HEK293 (cell line): ENCODE measurements at regions not wholly inside any gene's neighbourhood (a gene's known extent, or its start where the extent isn't known, plus 50 kb on each side); places are given as distances from the start of the nearest gene placed in this dataset.

Experiments used
- CTCF ChIA-PET: fragments of 350-600 bp; formaldehyde crosslinking; extraction: SDS; loops from one replicate; lab custom pipeline; 2021; ENCODE audit warnings: antibody characterized with exemption; lab: Yijun Ruan, JAX
- POLR2A ChIA-PET: fragments of 300-600 bp; formaldehyde crosslinking; extraction: SDS; loops from one replicate; lab custom pipeline; 2020; ENCODE audit warnings: antibody characterized with exemption, inconsistent platforms; lab: Yijun Ruan, JAX
- H3K27ac ChIP-seq: fragments of 200-500 bp; sonication (Bioruptor generic); 2 replicates; pipeline ENCODE4 v1.5.1; 2014; ENCODE audit warnings: low read depth, low read length, control low read depth, inconsistent platforms; ENCODE audit errors: extremely low read depth
- H3K36me3 ChIP-seq, 2 experiments: fragments of 200-500 bp in 1 of 2; sonication (Bioruptor generic) in 1 of 2; 1 replicate in 1 of 2; 2 replicates in 1 of 2; pipeline ENCODE4 v1.5.1; 2014 to 2017; ENCODE audit warnings: inconsistent platforms in 2 of 2, low read length in 2 of 2; ENCODE audit not compliant: control insufficient read depth in 2 of 2, insufficient read depth in 1 of 2
- H3K4me1 ChIP-seq: fragments of 200-500 bp; sonication (Bioruptor generic); 2 replicates; pipeline ENCODE4 v1.5.1; 2014; ENCODE audit warnings: mild to moderate bottlenecking, low read length, inconsistent platforms; ENCODE audit not compliant: control insufficient read depth, insufficient read depth
- H3K4me3 ChIP-seq: 2 replicates; pipeline ENCODE4 v1.5.1; 2011; ENCODE audit warnings: low read depth, mild to moderate bottlenecking, control low read depth, low read length, moderate library complexity
- H3K9me3 ChIP-seq: fragments of 200-500 bp; sonication (Bioruptor generic); 2 replicates; pipeline ENCODE4 v1.5.1; 2014; ENCODE audit warnings: low read depth, low read length, inconsistent platforms; ENCODE audit not compliant: control insufficient read depth, insufficient read depth
- HOXA7 ChIP-seq: sonication (generic); formaldehyde crosslinking; IDR thresholded peaks from 2 replicates; pipeline ENCODE4 v1.8.1; 2022; ENCODE audit warnings: missing genetic modification reagents, borderline replicate concordance
- PRDM6 ChIP-seq: fragments of 450-650 bp; formaldehyde crosslinking; IDR thresholded peaks from 2 replicates; pipeline ENCODE4 v1.5.1; 2017; ENCODE audit warnings: missing biosample characterization, missing genetic modification characterization
- ZBTB7A ChIP-seq: fragments of 450-650 bp; formaldehyde crosslinking; IDR thresholded peaks from 2 replicates; pipeline ENCODE4 v1.5.1; 2016; ENCODE audit warnings: low read depth, missing biosample characterization, missing genetic modification characterization
- ZNF114 ChIP-seq: fragments of 450-650 bp; formaldehyde crosslinking; IDR thresholded peaks from 2 replicates; pipeline ENCODE4 v1.5.0; 2017; ENCODE audit warnings: missing biosample characterization, missing genetic modification characterization
- ZNF132 ChIP-seq: fragments of 450-650 bp; formaldehyde crosslinking; IDR thresholded peaks from 2 replicates; pipeline ENCODE4 v1.5.1; 2017; ENCODE audit warnings: missing biosample characterization, missing genetic modification characterization, borderline replicate concordance
- ZNF140 ChIP-seq: fragments of 450-650 bp; formaldehyde crosslinking; IDR thresholded peaks from 2 replicates; pipeline ENCODE4 v1.5.1; 2016; ENCODE audit warnings: missing biosample characterization, missing genetic modification characterization
- ZNF239 ChIP-seq: fragments of 450-650 bp; formaldehyde crosslinking; IDR thresholded peaks from 2 replicates; pipeline ENCODE4 v1.5.1; 2016; ENCODE audit warnings: missing biosample characterization, missing genetic modification characterization
- ZNF248 ChIP-seq: fragments of 450-650 bp; formaldehyde crosslinking; IDR thresholded peaks from 2 replicates; pipeline ENCODE4 v1.5.1; 2017; ENCODE audit warnings: missing biosample characterization, missing genetic modification characterization
- ZNF292 ChIP-seq: fragments of 450-650 bp; formaldehyde crosslinking; IDR thresholded peaks from 2 replicates; pipeline ENCODE4 v1.5.1; 2016; ENCODE audit warnings: low read depth, missing biosample characterization, missing genetic modification characterization, borderline replicate concordance
- ZNF324 ChIP-seq: fragments of 450-650 bp; formaldehyde crosslinking; IDR thresholded peaks from 2 replicates; pipeline ENCODE4 v1.5.1; 2016; ENCODE audit warnings: missing biosample characterization, missing genetic modification characterization
- ZNF335 ChIP-seq: fragments of 450-650 bp; formaldehyde crosslinking; conservative IDR thresholded peaks from 2 replicates; pipeline ENCODE4 v1.5.1; 2016; ENCODE audit warnings: missing biosample characterization, missing genetic modification characterization
- ZNF423 ChIP-seq: fragments of 450-650 bp; formaldehyde crosslinking; IDR thresholded peaks from 2 replicates; pipeline ENCODE4 v1.5.1; 2016; ENCODE audit warnings: missing biosample characterization, missing genetic modification characterization
- ZNF555 ChIP-seq: fragments of 450-650 bp; formaldehyde crosslinking; conservative IDR thresholded peaks from 2 replicates; pipeline ENCODE4 v1.5.1; 2017; ENCODE audit warnings: missing biosample characterization, mild to moderate bottlenecking, missing genetic modification characterization, inconsistent platforms
- ZNF654 ChIP-seq: fragments of 450-650 bp; formaldehyde crosslinking; IDR thresholded peaks from 2 replicates; pipeline ENCODE4 v1.5.1; 2016; ENCODE audit warnings: low read depth, missing biosample characterization, missing genetic modification characterization
- ZNF701 ChIP-seq: fragments of 450-650 bp; formaldehyde crosslinking; IDR thresholded peaks from 2 replicates; pipeline ENCODE4 v1.5.1; 2016; ENCODE audit warnings: missing biosample characterization, missing genetic modification characterization
- ZNF830 ChIP-seq: fragments of 450-650 bp; IDR thresholded peaks from 2 replicates; pipeline ENCODE4 v1.5.0; 2018; ENCODE audit warnings: missing biosample characterization, missing genetic modification characterization, low read depth, mild to moderate bottlenecking, moderate library complexity
- ZXDB ChIP-seq: fragments of 450-650 bp; formaldehyde crosslinking; IDR thresholded peaks from 2 replicates; pipeline ENCODE4 v1.5.1; 2016; ENCODE audit warnings: missing biosample characterization, missing genetic modification characterization
- TF ChIP-seq, protein P1 (sequence below): fragments of 450-650 bp; formaldehyde crosslinking; IDR thresholded peaks from 2 replicates; pipeline ENCODE4 v1.5.1; 2016; ENCODE audit warnings: missing biosample characterization, missing genetic modification characterization, borderline replicate concordance
- TF ChIP-seq, protein P2 (sequence below): fragments of 450-650 bp; formaldehyde crosslinking; IDR thresholded peaks from 2 replicates; pipeline ENCODE4 v1.5.1; 2016; ENCODE audit warnings: missing biosample characterization, missing genetic modification characterization
- TF ChIP-seq, protein P3 (sequence below): fragments of 450-650 bp; formaldehyde crosslinking; IDR thresholded peaks from 2 replicates; pipeline ENCODE4 v1.5.1; 2016; ENCODE audit warnings: missing biosample characterization, missing genetic modification characterization
- TF ChIP-seq, protein P4 (sequence below): fragments of 450-650 bp; formaldehyde crosslinking; conservative IDR thresholded peaks from 2 replicates; pipeline ENCODE4 v1.5.1; 2016; ENCODE audit warnings: low read depth, missing biosample characterization, missing genetic modification characterization

DNA sequence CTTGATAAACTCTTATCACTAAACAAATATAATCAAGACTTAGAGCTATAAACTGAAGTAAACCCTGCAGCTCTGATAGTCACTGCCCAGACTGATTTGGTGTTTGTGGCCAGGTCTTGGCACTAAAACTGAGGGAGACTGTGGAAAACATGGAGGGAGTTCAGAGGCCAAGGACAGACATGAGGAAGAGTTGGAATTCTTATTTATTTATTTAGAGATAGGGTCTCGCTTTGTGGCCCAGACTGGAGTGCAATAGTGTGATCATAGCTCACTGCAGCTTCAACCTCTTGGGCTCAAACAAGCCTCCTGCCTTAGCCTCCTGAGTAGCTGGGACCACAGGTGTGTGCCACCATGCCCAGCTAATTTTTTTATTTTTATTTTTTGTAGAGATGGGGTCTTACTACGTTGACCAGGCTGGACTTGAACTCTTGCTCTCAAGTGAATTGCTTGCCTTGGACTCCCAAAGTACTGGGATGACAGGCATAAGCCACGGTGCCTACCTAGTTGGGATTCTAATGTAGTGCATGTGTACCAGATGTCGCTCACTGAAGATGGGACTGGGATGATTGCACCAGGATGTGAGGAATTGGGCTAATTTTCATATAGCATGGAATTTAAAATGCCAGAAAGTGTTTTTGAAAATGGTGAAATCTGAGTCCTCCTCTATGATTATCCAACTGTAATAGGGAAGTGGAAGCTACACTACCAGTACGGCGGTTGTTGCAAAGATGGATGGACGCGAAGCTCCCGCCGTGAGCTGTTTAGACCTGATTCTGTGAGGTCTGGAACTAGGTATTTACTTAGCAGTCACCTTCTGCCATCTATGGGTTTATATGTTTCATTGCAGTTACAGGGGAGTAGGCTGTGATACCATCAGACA, 52.7 kb upstream of the CTLA4 start (continued):
- TF ChIP-seq, protein P1, sequence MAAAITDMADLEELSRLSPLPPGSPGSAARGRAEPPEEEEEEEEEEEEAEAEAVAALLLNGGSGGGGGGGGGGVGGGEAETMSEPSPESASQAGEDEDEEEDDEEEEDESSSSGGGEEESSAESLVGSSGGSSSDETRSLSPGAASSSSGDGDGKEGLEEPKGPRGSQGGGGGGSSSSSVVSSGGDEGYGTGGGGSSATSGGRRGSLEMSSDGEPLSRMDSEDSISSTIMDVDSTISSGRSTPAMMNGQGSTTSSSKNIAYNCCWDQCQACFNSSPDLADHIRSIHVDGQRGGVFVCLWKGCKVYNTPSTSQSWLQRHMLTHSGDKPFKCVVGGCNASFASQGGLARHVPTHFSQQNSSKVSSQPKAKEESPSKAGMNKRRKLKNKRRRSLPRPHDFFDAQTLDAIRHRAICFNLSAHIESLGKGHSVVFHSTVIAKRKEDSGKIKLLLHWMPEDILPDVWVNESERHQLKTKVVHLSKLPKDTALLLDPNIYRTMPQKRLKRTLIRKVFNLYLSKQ (tag by site-specific recombination): no peak
- TF ChIP-seq ZNF654 (tag by site-specific recombination): peak; percentile 87
- TF ChIP-seq, protein P2, sequence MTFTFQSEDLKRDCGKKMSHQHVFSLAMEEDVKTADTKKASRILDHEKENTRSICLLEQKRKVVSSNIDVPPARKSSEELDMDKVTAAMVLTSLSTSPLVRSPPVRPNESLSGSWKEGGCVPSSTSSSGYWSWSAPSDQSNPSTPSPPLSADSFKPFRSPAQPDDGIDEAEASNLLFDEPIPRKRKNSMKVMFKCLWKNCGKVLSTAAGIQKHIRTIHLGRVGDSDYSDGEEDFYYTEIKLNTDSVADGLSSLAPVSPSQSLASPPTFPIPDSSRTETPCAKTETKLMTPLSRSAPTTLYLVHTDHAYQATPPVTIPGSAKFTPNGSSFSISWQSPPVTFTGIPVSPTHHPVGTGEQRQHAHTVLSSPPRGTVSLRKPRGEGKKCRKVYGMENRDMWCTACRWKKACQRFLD (tag by site-specific recombination): no peak

DNA sequence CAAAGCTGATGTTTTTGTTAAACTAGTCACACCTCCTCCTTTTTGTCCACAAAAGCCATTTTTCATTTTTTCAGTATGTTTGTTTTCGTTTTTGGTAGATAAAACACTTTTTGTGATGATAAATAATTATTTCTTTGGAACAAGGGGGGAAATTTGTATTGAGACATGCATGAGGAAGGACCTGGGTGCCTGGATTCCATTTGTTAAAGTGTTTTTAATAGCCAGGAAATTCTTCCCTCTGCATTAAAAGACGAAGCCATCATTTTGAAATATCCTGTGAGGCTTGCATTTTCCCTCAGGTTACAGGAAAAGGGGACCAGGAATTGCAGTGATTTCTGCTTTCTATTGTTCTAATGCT, 52.1 kb upstream of the CTLA4 start:
- H3K4me3 ChIP-seq: no peak overlapping the region
- TF ChIP-seq ZNF830 (tag by site-specific recombination): no peak
- no peak for TF ChIP-seq ZNF701
- no peak for TF ChIP-seq ZXDB (tag by site-specific recombination)
- TF ChIP-seq PRDM6: no peak
- TF ChIP-seq ZNF555: no peak
- TF ChIP-seq ZNF132 (tag by site-specific recombination): no peak
- no peak for TF ChIP-seq ZNF324 (tag by site-specific recombination)
- TF ChIP-seq ZNF292 (tag by site-specific recombination): no peak
- TF ChIP-seq, protein P3, sequence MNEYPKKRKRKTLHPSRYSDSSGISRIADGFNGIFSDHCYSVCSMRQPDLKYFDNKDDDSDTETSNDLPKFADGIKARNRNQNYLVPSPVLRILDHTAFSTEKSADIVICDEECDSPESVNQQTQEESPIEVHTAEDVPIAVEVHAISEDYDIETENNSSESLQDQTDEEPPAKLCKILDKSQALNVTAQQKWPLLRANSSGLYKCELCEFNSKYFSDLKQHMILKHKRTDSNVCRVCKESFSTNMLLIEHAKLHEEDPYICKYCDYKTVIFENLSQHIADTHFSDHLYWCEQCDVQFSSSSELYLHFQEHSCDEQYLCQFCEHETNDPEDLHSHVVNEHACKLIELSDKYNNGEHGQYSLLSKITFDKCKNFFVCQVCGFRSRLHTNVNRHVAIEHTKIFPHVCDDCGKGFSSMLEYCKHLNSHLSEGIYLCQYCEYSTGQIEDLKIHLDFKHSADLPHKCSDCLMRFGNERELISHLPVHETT (tag by site-specific recombination): no peak
- TF ChIP-seq ZNF239 (tag by site-specific recombination): no peak
- no peak for TF ChIP-seq ZNF248
- ChIA-PET POLR2A (no interaction called here), CTCF (interaction anchor here (0.5 to 3.4 kb wide), 29 partner anchors 10 to 1306 kb away, joined by 3 to 29 read pairs (median 4); partner anchors contain the start of gene ABI2)
- H3K4me1 ChIP-seq: no peaks in the 10 kb centered on the region
- no peak overlapping the region for H3K27ac ChIP-seq
- H3K36me3 ChIP-seq: no peaks in the 10 kb centered on the region
- no peaks in the 10 kb centered on the region for H3K9me3 ChIP-seq

DNA sequence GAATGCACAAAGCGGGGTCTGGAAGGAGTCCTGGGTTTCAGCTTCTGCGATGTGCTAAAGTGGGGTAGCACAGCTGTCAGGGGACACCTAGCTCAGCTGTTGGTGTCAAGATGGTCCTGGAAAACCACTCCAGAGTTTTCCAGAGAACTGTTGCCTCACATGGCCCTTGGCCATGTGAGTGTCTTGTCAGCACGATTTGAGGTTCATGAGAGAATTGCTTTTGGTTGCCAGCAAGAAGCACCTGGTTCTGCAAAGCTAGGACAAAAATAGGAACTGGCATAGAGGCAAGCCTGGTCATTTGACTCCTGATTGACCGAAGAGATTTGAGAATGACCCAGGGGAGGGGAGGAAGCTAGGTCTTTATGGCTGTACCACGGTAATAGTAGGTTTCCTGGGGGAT, 50.4 kb upstream of the CTLA4 start:
- H3K4me3 ChIP-seq: no peak overlapping the region
- H3K9me3 ChIP-seq: no peaks in the 10 kb centered on the region
- no peaks in the 10 kb centered on the region for H3K4me1 ChIP-seq
- H3K36me3 ChIP-seq: no peaks in the 10 kb centered on the region
- H3K27ac ChIP-seq: no peak overlapping the region
- ChIA-PET CTCF (interaction anchor here (0.5 to 3.4 kb wide), 7 partner anchors 92 to 1241 kb away, joined by 3 to 29 read pairs (median 4); no protein-coding TSS in a partner anchor), POLR2A (no interaction called here)
- TF ChIP-seq, protein P4, sequence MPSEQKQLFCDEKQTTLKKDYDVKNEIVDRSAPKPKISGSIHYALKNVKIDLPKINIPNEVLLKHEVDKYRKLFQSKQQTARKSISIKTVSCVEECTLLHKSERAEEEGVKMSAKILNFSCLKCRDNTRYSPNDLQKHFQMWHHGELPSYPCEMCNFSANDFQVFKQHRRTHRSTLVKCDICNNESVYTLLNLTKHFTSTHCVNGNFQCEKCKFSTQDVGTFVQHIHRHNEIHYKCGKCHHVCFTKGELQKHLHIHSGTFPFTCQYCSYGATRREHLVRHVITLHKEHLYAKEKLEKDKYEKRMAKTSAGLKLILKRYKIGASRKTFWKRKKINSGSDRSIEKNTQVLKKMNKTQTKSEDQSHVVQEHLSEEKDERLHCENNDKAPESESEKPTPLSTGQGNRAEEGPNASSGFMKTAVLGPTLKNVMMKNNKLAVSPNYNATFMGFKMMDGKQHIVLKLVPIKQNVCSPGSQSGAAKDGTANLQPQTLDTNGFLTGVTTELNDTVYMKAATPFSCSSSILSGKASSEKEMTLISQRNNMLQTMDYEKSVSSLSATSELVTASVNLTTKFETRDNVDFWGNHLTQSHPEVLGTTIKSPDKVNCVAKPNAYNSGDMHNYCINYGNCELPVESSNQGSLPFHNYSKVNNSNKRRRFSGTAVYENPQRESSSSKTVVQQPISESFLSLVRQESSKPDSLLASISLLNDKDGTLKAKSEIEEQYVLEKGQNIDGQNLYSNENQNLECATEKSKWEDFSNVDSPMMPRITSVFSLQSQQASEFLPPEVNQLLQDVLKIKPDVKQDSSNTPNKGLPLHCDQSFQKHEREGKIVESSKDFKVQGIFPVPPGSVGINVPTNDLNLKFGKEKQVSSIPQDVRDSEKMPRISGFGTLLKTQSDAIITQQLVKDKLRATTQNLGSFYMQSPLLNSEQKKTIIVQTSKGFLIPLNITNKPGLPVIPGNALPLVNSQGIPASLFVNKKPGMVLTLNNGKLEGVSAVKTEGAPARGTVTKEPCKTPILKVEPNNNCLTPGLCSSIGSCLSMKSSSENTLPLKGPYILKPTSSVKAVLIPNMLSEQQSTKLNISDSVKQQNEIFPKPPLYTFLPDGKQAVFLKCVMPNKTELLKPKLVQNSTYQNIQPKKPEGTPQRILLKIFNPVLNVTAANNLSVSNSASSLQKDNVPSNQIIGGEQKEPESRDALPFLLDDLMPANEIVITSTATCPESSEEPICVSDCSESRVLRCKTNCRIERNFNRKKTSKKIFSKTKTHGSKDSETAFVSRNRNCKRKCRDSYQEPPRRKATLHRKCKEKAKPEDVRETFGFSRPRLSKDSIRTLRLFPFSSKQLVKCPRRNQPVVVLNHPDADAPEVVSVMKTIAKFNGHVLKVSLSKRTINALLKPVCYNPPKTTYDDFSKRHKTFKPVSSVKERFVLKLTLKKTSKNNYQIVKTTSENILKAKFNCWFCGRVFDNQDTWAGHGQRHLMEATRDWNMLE (tag by site-specific recombination): no peak
- no peak for TF ChIP-seq ZNF423 (tag by site-specific recombination)
- TF ChIP-seq ZNF335: no peak
- TF ChIP-seq ZNF114: no peak
- no peak for TF ChIP-seq HOXA7 (CRISPR knock-in tag)
- no peak for TF ChIP-seq ZNF140
- TF ChIP-seq ZBTB7A (tag by site-specific recombination): no peak
